Cardiac muscle cell (in vitro differentiated cells and primary cell): ENCODE measurements at regions not wholly inside any gene's neighbourhood (a gene's known extent, or its start where the extent isn't known, plus 50 kb on each side); places are given as distances from the start of the nearest gene placed in this dataset.
"Not testable (repeated sequence)": the region's sequence is repeated elsewhere in the genome, so short reads cannot be mapped to it uniquely, and the experiment has no call there.

ENCODE experiments used
- DNase-seq, 2 donors: peaks; one replicate each; pipeline versions ENCODE4 v3.0.0 to v3.0.0-alpha.2; 2010 to 2017; ENCODE audit warnings: low read depth in 1 of 2, low spot score in 1 of 2
- H3K27ac ChIP-seq: fragments of 200-600 bp; sonication (generic); 2 replicates; pipeline ENCODE4 v1.5.1; 2016
- H3K27me3 ChIP-seq: fragments of 200-600 bp; sonication (generic); 2 replicates; pipeline ENCODE4 v1.6.0; 2016; ENCODE audit warnings: control low read depth
- H3K36me3 ChIP-seq: fragments of 200-600 bp; sonication (generic); 2 replicates; pipeline ENCODE4 v1.5.1; 2016; ENCODE audit warnings: control low read depth
- H3K4me1 ChIP-seq: fragments of 200-600 bp; sonication (generic); 2 replicates; pipeline ENCODE4 v1.8.1; 2017; ENCODE audit warnings: low read depth, mild to moderate bottlenecking, mixed run types
- H3K4me3 ChIP-seq: fragments of 200-600 bp; sonication (generic); 2 replicates; pipeline ENCODE4 v1.5.1; 2016; ENCODE audit warnings: mild to moderate bottlenecking
- H3K9me3 ChIP-seq: fragments of 200-600 bp; sonication (generic); 2 replicates; pipeline ENCODE4 v1.5.1; 2017; ENCODE audit warnings: low read depth, mild to moderate bottlenecking, control low read depth
- CTCF ChIP-seq: IDR thresholded peaks from 2 replicates; pipeline ENCODE4 v1.5.1; 2012; ENCODE audit warnings: low read depth, mild to moderate bottlenecking, low read length

- H3K27ac ChIP-seq = peak overlapping the region; percentile 48
Observed at GRCh38 chr1:74964508-74965102, 169.6 kb upstream of the LHX8 start.

GRCh38 chr1:74969566-74970135 lies 164.5 kb upstream of the LHX8 start:
- Histone ChIP-seq H3K4me1 (peaks cover 16% of the 10 kb centered on the region), H3K4me3 (no peak overlapping the region), H3K9me3 (no peaks in the 10 kb centered on the region), H3K27me3 (no peaks in the 10 kb centered on the region), H3K27ac (no peak overlapping the region), H3K36me3 (no peaks in the 10 kb centered on the region)
- TF ChIP-seq CTCF = no peak
- no peak for DNase-seq

More at GRCh38 chr1:74964508-74965102, 169.6 kb upstream of the LHX8 start:
- no peak for TF ChIP-seq CTCF
- Histone ChIP-seq H3K9me3 (no peaks in the 10 kb centered on the region), H3K4me3 (no peak overlapping the region), H3K36me3 (no peaks in the 10 kb centered on the region), H3K27me3 (no peaks in the 10 kb centered on the region), H3K4me1 (peaks cover 27% of the 10 kb centered on the region)
- DNase-seq = peak; percentile 0 to 95

GRCh38 chr1:74971982-74972381 lies 162.2 kb upstream of the LHX8 start:
- H3K36me3 ChIP-seq = no peaks in the 10 kb centered on the region
- H3K27me3 ChIP-seq = no peaks in the 10 kb centered on the region
- no peak for DNase-seq
- H3K27ac ChIP-seq = no peak overlapping the region
- H3K4me3 ChIP-seq = no peak overlapping the region
- H3K4me1 ChIP-seq = no peaks in the 10 kb centered on the region
- no peaks in the 10 kb centered on the region for H3K9me3 ChIP-seq
- TF ChIP-seq CTCF = no peak

- H3K27ac ChIP-seq = no peak overlapping the region
- no peak overlapping the region for H3K4me3 ChIP-seq
- no peaks in the 10 kb centered on the region for H3K27me3 ChIP-seq
- H3K9me3 ChIP-seq = no peaks in the 10 kb centered on the region
- no peaks in the 10 kb centered on the region for H3K36me3 ChIP-seq
- no peak for DNase-seq
- H3K4me1 ChIP-seq = no peaks in the 10 kb centered on the region
- no peak for TF ChIP-seq CTCF
Observed at GRCh38 chr1:74976491-74976890, 157.7 kb upstream of the LHX8 start.

GRCh38 chr1:74992448-74992847 lies 141.7 kb upstream of the LHX8 start:
- DNase-seq, H3K27me3 ChIP-seq, H3K36me3 ChIP-seq, H3K27ac ChIP-seq, H3K4me1 ChIP-seq, H3K9me3 ChIP-seq, H3K4me3 ChIP-seq: not testable (repeated sequence)

GRCh38 chr1:74995821-74996220 lies 138.4 kb upstream of the LHX8 start:
- Histone ChIP-seq H3K9me3 (no peaks in the 10 kb centered on the region), H3K4me1 (no peaks in the 10 kb centered on the region), H3K36me3 (no peaks in the 10 kb centered on the region), H3K27ac (no peak overlapping the region), H3K27me3 (no peaks in the 10 kb centered on the region), H3K4me3 (no peak overlapping the region)
- TF ChIP-seq CTCF = no peak
- DNase-seq = no peak
